GM18870 (cell line): ENCODE measurements at regions not wholly inside any gene's neighbourhood (a gene's known extent, or its start where the extent isn't known, plus 50 kb on each side); places are given as distances from the start of the nearest gene placed in this dataset.
"Not testable (repeated sequence)": the region's sequence is repeated elsewhere in the genome, so short reads cannot be mapped to it uniquely, and the experiment has no call there.

ENCODE experiments used
- ATAC-seq: cut with Tn5 transposase; IDR thresholded peaks from one replicate; pipeline ENCODE4 v1.9.1; 2021; ENCODE audit warnings: moderate library complexity; ENCODE audit not compliant: unreplicated experiment

GRCh38 chr13:22942831-22943230, 237.9 kb upstream of the SGCG start:
- not testable (repeated sequence) for ATAC-seq

- ATAC-seq, result no peak
Measured at GRCh38 chr13:22944378-22944777, 236.4 kb upstream of the SGCG start.

- no peak for ATAC-seq
Measured at GRCh38 chr13:22945321-22946226, 235.2 kb upstream of the SGCG start.

GRCh38 chr13:22948421-22948820, 232.4 kb upstream of the SGCG start:
- no peak for ATAC-seq

- ATAC-seq, result not testable (repeated sequence)
Measured at GRCh38 chr13:22952018-22952417, 228.8 kb upstream of the SGCG start.

- ATAC-seq, result not testable (repeated sequence)
Measured at GRCh38 chr13:22955147-22955546, 225.6 kb upstream of the SGCG start.

- ATAC-seq, result not testable (repeated sequence)
Measured at GRCh38 chr13:22956456-22957115, 224.2 kb upstream of the SGCG start.

GRCh38 chr13:22959859-22960258, 220.9 kb upstream of the SGCG start:
- ATAC-seq, result not testable (repeated sequence)

- no peak for ATAC-seq
Measured at GRCh38 chr13:22960827-22961226, 220.0 kb upstream of the SGCG start.

GRCh38 chr13:22961342-22961741, 219.4 kb upstream of the SGCG start:
- not testable (repeated sequence) for ATAC-seq

- ATAC-seq, result no peak
Measured at GRCh38 chr13:22961835-22962537, 218.8 kb upstream of the SGCG start.

- not testable (repeated sequence) for ATAC-seq
Measured at GRCh38 chr13:22963384-22964053, 217.3 kb upstream of the SGCG start.

- ATAC-seq, result no peak
Measured at GRCh38 chr13:22964245-22964966, 216.4 kb upstream of the SGCG start.

GRCh38 chr13:22965011-22965857, 215.5 kb upstream of the SGCG start:
- ATAC-seq, result not testable (repeated sequence)

- ATAC-seq, result not testable (repeated sequence)
Measured at GRCh38 chr13:22965858-22966239, 214.9 kb upstream of the SGCG start.

GRCh38 chr13:22966753-22967152, 214.0 kb upstream of the SGCG start:
- not testable (repeated sequence) for ATAC-seq

GRCh38 chr13:22967669-22968068, 213.1 kb upstream of the SGCG start:
- no peak for ATAC-seq

- no peak for ATAC-seq
Measured at GRCh38 chr13:22979952-22980351, 200.8 kb upstream of the SGCG start.

- ATAC-seq, result no peak
Measured at GRCh38 chr13:22980936-22981335, 199.8 kb upstream of the SGCG start.
